K562 (cell line): ENCODE measurements at regions not wholly inside any gene's neighbourhood (a gene's known extent, or its start where the extent isn't known, plus 50 kb on each side); places are given as distances from the start of the nearest gene placed in this dataset.

Source experiments
- ATAC-seq: fragments of 200-7000 bp; cut with Tn5 transposase; 3 replicates; pipeline ENCODE4 v1.9.1; 2020; ENCODE audit warnings: moderate library complexity
- BruUV-seq: library from RNA; stranded (reverse); fragments of 400-500 nt; replicated peaks from 2 replicates; lab custom pipeline; 2021; lab: Mats Ljungman, UMichigan
- CTCF ChIA-PET: fragments of 300-600 bp; formaldehyde crosslinking; extraction: SDS; loops from one replicate; lab custom pipeline; 2021; ENCODE audit warnings: low intra/inter-chr PET ratio; lab: Yijun Ruan, JAX
- POLR2A ChIA-PET: fragments of 300-600, 350-650 bp; sonication (Branson Sonifier 250); formaldehyde crosslinking; extraction: SDS; loops from one replicate; lab custom pipeline; 2021; ENCODE audit warnings: antibody characterized with exemption, inconsistent platforms; lab: Yijun Ruan, JAX
- DNase-seq, 4 experiments: peaks; one replicate each; pipeline versions ENCODE4 v3.0.0 to v3.0.0-alpha.2; 2011 to 2018; ENCODE audit warnings: low spot score in 3 of 4, mixed read lengths in 3 of 4; ENCODE audit errors: extremely low read depth in 1 of 4
- FAIRE-seq: peaks from 2 replicates; lab custom pipeline; 2011; peaks lifted over from hg19 to GRCh38; lab: Jason Lieb, UNC
- H2AFZ ChIP-seq: 2 replicates; pipeline ENCODE4 v1.6.0; 2011; ENCODE audit warnings: low read depth, low read length, control low read depth, inconsistent platforms
- H3K27ac ChIP-seq: fragments of 200-600 bp; 3 replicates; pipeline ENCODE4 v1.8.0; 2011; ENCODE audit warnings: low read depth, mild to moderate bottlenecking, control low read depth, inconsistent platforms, low read length, moderate library complexity, mixed read lengths; ENCODE audit errors: extremely low read depth
- H3K27me3 ChIP-seq, 2 experiments: fragments of 300-600 bp in 1 of 2; 2 replicates in 1 of 2; 3 replicates in 1 of 2; pipeline versions ENCODE4 v1.6.0 to v1.8.0; 2011; ENCODE audit warnings: inconsistent platforms in 2 of 2, low read length in 2 of 2, mild to moderate bottlenecking in 1 of 2, mixed read lengths in 1 of 2, moderate library complexity in 1 of 2; ENCODE audit not compliant: control insufficient read depth in 2 of 2, insufficient read depth in 2 of 2
- H3K36me3 ChIP-seq: fragments of 300-600 bp; 3 replicates; pipeline ENCODE4 v1.8.0; 2011; ENCODE audit warnings: mild to moderate bottlenecking, low read length, inconsistent platforms; ENCODE audit not compliant: control insufficient read depth, insufficient read depth
- H3K4me1 ChIP-seq, 2 experiments: fragments of 200-600 bp in 1 of 2; replicated peaks in 1 of 2; 2 replicates in 1 of 2; 3 replicates in 1 of 2; pipeline versions ENCODE4 v1.5.1 to v1.8.0; 2011; ENCODE audit warnings: inconsistent platforms in 2 of 2, low read length in 2 of 2, mild to moderate bottlenecking in 1 of 2, mixed read lengths in 1 of 2, moderate library complexity in 1 of 2; ENCODE audit not compliant: control insufficient read depth in 2 of 2, insufficient read depth in 2 of 2
- H3K4me2 ChIP-seq: 2 replicates; pipeline ENCODE4 v1.6.1; 2011; ENCODE audit warnings: low read length, control low read depth, inconsistent platforms, mixed read lengths; ENCODE audit not compliant: insufficient read depth
- H3K4me3 ChIP-seq: fragments of 200-600 bp; sonication (generic), shearing (Covaris generic); 2 replicates; pipeline ENCODE4 v1.5.1; 2016; ENCODE audit warnings: control low read depth, inconsistent platforms
- H3K79me2 ChIP-seq: fragments of 200-600 bp; 3 replicates; pipeline ENCODE4 v1.8.0; 2011; ENCODE audit warnings: low read length, inconsistent platforms; ENCODE audit not compliant: control insufficient read depth, insufficient read depth
- H3K9ac ChIP-seq, 2 experiments: 2 replicates each; pipeline versions ENCODE4 v1.6.0 to v1.6.1; 2011; ENCODE audit warnings: low read depth in 2 of 2, low read length in 2 of 2, control low read depth in 1 of 2, inconsistent platforms in 1 of 2, mild to moderate bottlenecking in 1 of 2, mixed read lengths in 1 of 2; ENCODE audit not compliant: insufficient read depth in 1 of 2
- H3K9me1 ChIP-seq: one replicate; pipeline ENCODE4 v1.6.0; 2011; ENCODE audit warnings: inconsistent platforms, mild to moderate bottlenecking, low read length, moderate library complexity; ENCODE audit not compliant: control insufficient read depth, insufficient read depth
- H3K9me3 ChIP-seq: replicated peaks from 2 replicates; pipeline ENCODE4 v1.5.1; 2011; ENCODE audit warnings: low read depth, low read length, inconsistent platforms; ENCODE audit not compliant: control insufficient read depth, insufficient read depth
- H4K20me1 ChIP-seq: replicated peaks from 2 replicates; pipeline ENCODE4 v1.6.1; 2011; ENCODE audit warnings: low read length, inconsistent platforms, mixed read lengths; ENCODE audit not compliant: control insufficient read depth, insufficient read depth
- C11orf30 ChIP-seq: fragments of 450-650 bp; IDR thresholded peaks from 2 replicates; pipeline ENCODE4 v1.6.1; 2016; ENCODE audit warnings: low read depth, mild to moderate bottlenecking
- DPF2 ChIP-seq: fragments of 450-650 bp; IDR thresholded peaks from 2 replicates; pipeline ENCODE4 v1.6.1; 2016
- HCFC1 ChIP-seq: IDR thresholded peaks from 2 replicates; pipeline ENCODE4 v1.6.1; 2012; ENCODE audit warnings: low read depth, low read length, improper control_type of control experiment
- HDAC1 ChIP-seq, 2 experiments: fragments of 450-650 bp; IDR thresholded peaks; 2 replicates each; pipeline ENCODE4 v1.6.1; 2016 to 2017; ENCODE audit warnings: inconsistent platforms in 1 of 2, mild to moderate bottlenecking in 1 of 2, moderate library complexity in 1 of 2
- KLF1 ChIP-seq: fragments of 450-650 bp; IDR thresholded peaks from 2 replicates; pipeline ENCODE4 v1.6.1; 2016; ENCODE audit warnings: missing genetic modification characterization, missing compliant biosample characterization
- MEF2A ChIP-seq: IDR thresholded peaks from 2 replicates; pipeline ENCODE4 v1.6.1; 2011; ENCODE audit warnings: low read depth, mild to moderate bottlenecking, low read length, moderate library complexity; ENCODE audit not compliant: control insufficient read depth
- MLX ChIP-seq, 2 experiments: fragments of 450-650 bp in 1 of 2; sonication (generic) in 1 of 2; formaldehyde crosslinking; conservative IDR thresholded peaks; 2 replicates each; pipeline versions ENCODE4 v1.4.0 to v1.8.1; 2020 to 2022; ENCODE audit warnings: mild to moderate bottlenecking in 1 of 2, missing genetic modification reagents in 1 of 2
- NCOR1 ChIP-seq: fragments of 450-650 bp; IDR thresholded peaks from 2 replicates; pipeline ENCODE4 v1.6.1; 2016; ENCODE audit warnings: mild to moderate bottlenecking, moderate library complexity
- NELFE ChIP-seq: IDR thresholded peaks from 2 replicates; pipeline ENCODE4 v1.6.1; 2011; ENCODE audit warnings: mild to moderate bottlenecking; ENCODE audit not compliant: insufficient read depth, insufficient read length
- RAD51 ChIP-seq: fragments of 450-650 bp; IDR thresholded peaks from 2 replicates; pipeline ENCODE4 v1.7.1; 2016; ENCODE audit warnings: low read depth, mild to moderate bottlenecking, borderline replicate concordance
- ZFP91 ChIP-seq: sonication (generic); formaldehyde crosslinking; IDR thresholded peaks from 2 replicates; pipeline ENCODE4 v1.8.0; 2022; ENCODE audit warnings: mild to moderate bottlenecking, missing genetic modification reagents
- ZKSCAN8 ChIP-seq: fragments of 200-800 bp; sonication (Bioruptor generic); IDR thresholded peaks from 2 replicates; pipeline ENCODE4 v1.6.1; 2016; ENCODE audit warnings: missing genetic modification characterization, missing compliant biosample characterization
- ZNF79 ChIP-seq: fragments of 250-450 bp; sonication (Bioruptor Pico); IDR thresholded peaks from 2 replicates; pipeline ENCODE4 v1.4.0; 2020; ENCODE audit warnings: low read depth, mild to moderate bottlenecking, moderate library complexity
- WGBS: fragments of 100-300 bp; shearing (Covaris generic); methylation state at CpG from one replicate; pipeline ENCODE4 v1.1.6; 2016; ENCODE audit warnings: low coverage, mixed read lengths; ENCODE audit not compliant: insufficient coverage; ENCODE audit errors: missing lambda C conversion rate; 5-methylcytosine and 5-hydroxymethylcytosine counted together
- in situ Hi-C: fragments of 300-500 bp; cut with MboI; formaldehyde crosslinking; loops from 4 replicates; pipeline ENCODE4 v1.15.0; 2018; ENCODE audit warnings: inconsistent platforms, mixed read lengths
- intact Hi-C: fragments of 100-400 bp; cut with micrococcal nuclease; formaldehyde crosslinking; loops from 2 replicates; pipeline ENCODE4 v1.14.2; 2022
- TF ChIP-seq, protein P1 (sequence below): fragments of 250-450 bp; sonication (Bioruptor Pico); IDR thresholded peaks from 2 replicates; pipeline ENCODE4 v1.5.0; 2020; ENCODE audit warnings: mild to moderate bottlenecking, borderline replicate concordance
- TF ChIP-seq, protein P2 (sequence below), 3 experiments: fragments of 200-800 bp in 1 of 3; fragments of 250-450 bp in 1 of 3; fragments of 450-650 bp in 1 of 3; sonication (Bioruptor Pico) in 1 of 3; sonication (Bioruptor generic) in 1 of 3; formaldehyde crosslinking in 1 of 3; IDR thresholded peaks; 2 replicates each; pipeline versions ENCODE4 v1.6.1 to v1.8.0; 2016 to 2022; ENCODE audit warnings: mild to moderate bottlenecking in 2 of 3, missing genetic modification characterization in 2 of 3, missing compliant biosample characterization in 1 of 3, moderate library complexity in 1 of 3

GRCh38 chr16:11484691-11485258, 101.9 kb downstream of the LITAF start:
- Histone ChIP-seq H3K9me3 (no peaks in the 10 kb centered on the region), H3K79me2 (no peaks in the 10 kb centered on the region), H3K4me3 (no peak overlapping the region), H3K27ac (no peak overlapping the region), H3K36me3 (no peaks in the 10 kb centered on the region), H3K27me3 (peaks cover 0 to 3% of the 10 kb centered on the region in 2 experiments; a peak in 2 of 5 replicates), H3K4me2 (no peak overlapping the region), H3K4me1 (no peaks in the 10 kb centered on the region), H3K9me1 (no peaks in the 10 kb centered on the region), H2AFZ (no peak overlapping the region), H3K9ac (no peak overlapping the region), H4K20me1 (no peaks in the 10 kb centered on the region)
- ATAC-seq, result no peak
- BruUV-seq, result no TSS peak
- ChIA-PET POLR2A (interaction anchor here (0.6 kb wide), 1 partner anchor 10 kb away, joined by 3 read pairs; no protein-coding TSS in a partner anchor), CTCF (no interaction called here)
- no peak for DNase-seq
- in situ Hi-C loops (no loop called here), intact Hi-C loops (no loop called here)
- WGBS, result 22% methylated on average over 8 of the region's 8 CpGs
- no peak for FAIRE-seq
- TF ChIP-seq KLF1 (no peak), DPF2 (no peak), MEF2A (no peak), ZKSCAN8 (no peak), NELFE (no peak), NCOR1 (no peak), HCFC1 (no peak), ZFP91 (CRISPR knock-in tag) (no peak), ZNF79 (no peak), MLX (CRISPR knock-in tag; conservative IDR thresholded peaks at IDR 0.05) (no peak), C11orf30 (no peak), RAD51 (no peak), HDAC1 (IDR thresholded peaks at IDR 0.05) (no peak)
- TF ChIP-seq, protein P1, sequence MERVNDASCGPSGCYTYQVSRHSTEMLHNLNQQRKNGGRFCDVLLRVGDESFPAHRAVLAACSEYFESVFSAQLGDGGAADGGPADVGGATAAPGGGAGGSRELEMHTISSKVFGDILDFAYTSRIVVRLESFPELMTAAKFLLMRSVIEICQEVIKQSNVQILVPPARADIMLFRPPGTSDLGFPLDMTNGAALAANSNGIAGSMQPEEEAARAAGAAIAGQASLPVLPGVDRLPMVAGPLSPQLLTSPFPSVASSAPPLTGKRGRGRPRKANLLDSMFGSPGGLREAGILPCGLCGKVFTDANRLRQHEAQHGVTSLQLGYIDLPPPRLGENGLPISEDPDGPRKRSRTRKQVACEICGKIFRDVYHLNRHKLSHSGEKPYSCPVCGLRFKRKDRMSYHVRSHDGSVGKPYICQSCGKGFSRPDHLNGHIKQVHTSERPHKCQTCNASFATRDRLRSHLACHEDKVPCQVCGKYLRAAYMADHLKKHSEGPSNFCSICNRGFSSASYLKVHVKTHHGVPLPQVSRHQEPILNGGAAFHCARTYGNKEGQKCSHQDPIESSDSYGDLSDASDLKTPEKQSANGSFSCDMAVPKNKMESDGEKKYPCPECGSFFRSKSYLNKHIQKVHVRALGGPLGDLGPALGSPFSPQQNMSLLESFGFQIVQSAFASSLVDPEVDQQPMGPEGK (CRISPR knock-in tag), result no peak
- TF ChIP-seq, protein P2, sequence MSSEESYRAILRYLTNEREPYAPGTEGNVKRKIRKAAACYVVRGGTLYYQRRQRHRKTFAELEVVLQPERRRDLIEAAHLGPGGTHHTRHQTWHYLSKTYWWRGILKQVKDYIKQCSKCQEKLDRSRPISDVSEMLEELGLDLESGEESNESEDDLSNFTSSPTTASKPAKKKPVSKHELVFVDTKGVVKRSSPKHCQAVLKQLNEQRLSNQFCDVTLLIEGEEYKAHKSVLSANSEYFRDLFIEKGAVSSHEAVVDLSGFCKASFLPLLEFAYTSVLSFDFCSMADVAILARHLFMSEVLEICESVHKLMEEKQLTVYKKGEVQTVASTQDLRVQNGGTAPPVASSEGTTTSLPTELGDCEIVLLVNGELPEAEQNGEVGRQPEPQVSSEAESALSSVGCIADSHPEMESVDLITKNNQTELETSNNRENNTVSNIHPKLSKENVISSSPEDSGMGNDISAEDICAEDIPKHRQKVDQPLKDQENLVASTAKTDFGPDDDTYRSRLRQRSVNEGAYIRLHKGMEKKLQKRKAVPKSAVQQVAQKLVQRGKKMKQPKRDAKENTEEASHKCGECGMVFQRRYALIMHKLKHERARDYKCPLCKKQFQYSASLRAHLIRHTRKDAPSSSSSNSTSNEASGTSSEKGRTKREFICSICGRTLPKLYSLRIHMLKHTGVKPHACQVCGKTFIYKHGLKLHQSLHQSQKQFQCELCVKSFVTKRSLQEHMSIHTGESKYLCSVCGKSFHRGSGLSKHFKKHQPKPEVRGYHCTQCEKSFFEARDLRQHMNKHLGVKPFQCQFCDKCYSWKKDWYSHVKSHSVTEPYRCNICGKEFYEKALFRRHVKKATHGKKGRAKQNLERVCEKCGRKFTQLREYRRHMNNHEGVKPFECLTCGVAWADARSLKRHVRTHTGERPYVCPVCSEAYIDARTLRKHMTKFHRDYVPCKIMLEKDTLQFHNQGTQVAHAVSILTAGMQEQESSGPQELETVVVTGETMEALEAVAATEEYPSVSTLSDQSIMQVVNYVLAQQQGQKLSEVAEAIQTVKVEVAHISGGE (CRISPR knock-in tag; IDR thresholded peaks at IDR 0.05), result no peak
